ENCODE measurements at regions not wholly inside any gene's neighbourhood (a gene's known extent, or its start where the extent isn't known, plus 50 kb on each side); places are given as distances from the start of the nearest gene placed in this dataset.

GRCh38 chr2:66111706-66112105 lies 323.2 kb upstream of the MEIS1 start:
- Histone ChIP-seq H3K4ac (replicated peaks; ENCODE audit: insufficient read length, low read depth, low read length) (no peak overlapping the region), H4K91ac (replicated peaks; ENCODE audit: insufficient read length, low read length) (no peak overlapping the region), H3K79me2 (ENCODE audit: control insufficient read depth in 1 of 2, insufficient read depth in 2 of 2, low read length in 2 of 2) (no peaks in the 10 kb centered on the region), H2BK120ac (replicated peaks; ENCODE audit: low read depth, low read length) (no peak overlapping the region), H3K27me3 (replicated peaks in 1 of 4; ENCODE audit: control insufficient read depth in 3 of 4, extremely low read depth in 1 of 4, insufficient read depth in 3 of 4, low read length in 3 of 4) (no peaks in the 10 kb centered on the region), H2BK20ac (ENCODE audit: low read length) (no peak overlapping the region), H3K4me3 (ENCODE audit: extremely low read depth in 1 of 4, insufficient read depth in 2 of 4, low read depth in 3 of 4, low read length in 4 of 4) (no peak overlapping the region), H4K5ac (ENCODE audit: insufficient read length, low read depth, low read length) (no peak overlapping the region), H3K23ac (ENCODE audit: insufficient read length) (no peak overlapping the region), H2AK5ac (ENCODE audit: low read depth, low read length) (no peak overlapping the region), H3K56ac (replicated peaks; ENCODE audit: insufficient read length, low read depth, low read length) (no peak overlapping the region), H4K8ac (ENCODE audit: extremely low read depth, insufficient read depth, low read length) (no peak overlapping the region), H3K79me1 (ENCODE audit: low read depth, low read length) (no peaks in the 10 kb centered on the region; the same call in 1 of the 2 replicates), H3K14ac (ENCODE audit: insufficient read length) (no peak overlapping the region), H3K27ac (ENCODE audit: low read depth, low read length) (no peak overlapping the region), H3K4me1 (replicated peaks in 1 of 4; ENCODE audit: control insufficient read depth in 3 of 4, insufficient read depth in 4 of 4, low read length in 3 of 4) (peaks cover 0 to 2% (median 0%) of the 10 kb centered on the region in 4 experiments; a peak in 1 of 7 replicates), H2BK15ac (ENCODE audit: low read length) (no peak overlapping the region), H2BK5ac (ENCODE audit: low read depth, low read length) (no peak overlapping the region), H3K9ac (replicated peaks in 1 of 4; ENCODE audit: extremely low read depth in 1 of 4, low read depth in 3 of 4, low read length in 3 of 4) (no peak overlapping the region), H3K23me2 (ENCODE audit: low read depth, low read length) (no peaks in the 10 kb centered on the region), H4K20me1 (replicated peaks in 1 of 2; ENCODE audit: control insufficient read depth in 1 of 2, insufficient read depth in 2 of 2, low read length in 2 of 2) (no peaks in the 10 kb centered on the region), H2BK12ac (ENCODE audit: low read depth, low read length) (no peak overlapping the region), H3K18ac (ENCODE audit: extremely low read depth, low read length) (no peak overlapping the region), H2AFZ (ENCODE audit: low read length) (no peak overlapping the region), H3K36me3 (ENCODE audit: control insufficient read depth in 2 of 4, insufficient read depth in 4 of 4, low read length in 3 of 4) (no peaks in the 10 kb centered on the region), H3K4me2 (ENCODE audit: insufficient read depth in 1 of 2, low read depth in 2 of 2, low read length in 2 of 2) (no peak overlapping the region), H3K9me3 (ENCODE audit: insufficient read depth in 2 of 2, low read depth in 1 of 2, low read length in 1 of 2) (no peaks in the 10 kb centered on the region)
- FAIRE-seq, result no peak
- ChIA-PET CTCF (ENCODE audit: partially characterized antibody) (interaction anchor here (0.6 to 1.6 kb wide), 3 partner anchors 266 to 424 kb away, joined by 3 to 4 read pairs (median 3); no protein-coding TSS in a partner anchor), POLR2A (ENCODE audit: partially characterized antibody) (interaction anchor here (0.8 kb wide), 1 partner anchor 8 kb away, joined by 3 read pairs; no protein-coding TSS in a partner anchor)
- 88% methylated on average over 7 of the region's 7 CpGs; no CpG with 5 or more reads in 1 of the 2 experiments for WGBS, 2 experiments (ENCODE audit: extremely low coverage in 1 of 2, insufficient coverage in 1 of 2, insufficient read length in 1 of 2, insufficient replicate concordance in 2 of 2, low coverage in 1 of 2, low lambda C conversion rate in 2 of 2, missing lambda C conversion rate in 1 of 2)
- no peak for DNase-seq (ENCODE audit: low read depth in 1 of 2, low spot score in 2 of 2)
- TF ChIP-seq JUND (IDR thresholded peaks at IDR 0.05; ENCODE audit: low read length) (no peak), SRF (IDR thresholded peaks at IDR 0.05; ENCODE audit: low read depth, low read length) (no peak), POLR2AphosphoS5 (IDR thresholded peaks at IDR 0.05; ENCODE audit: low read depth, low read length) (no peak), MAFK (IDR thresholded peaks at IDR 0.05; ENCODE audit: low read depth, low read length) (no peak), RAD21 (IDR thresholded peaks at IDR 0.05 in 1 of 2, conservative IDR thresholded peaks at IDR 0.05 in 1 of 2; ENCODE audit: low read depth in 2 of 2, low read length in 2 of 2) (no peak)
